Tibial nerve (tissue), 4 donors: ENCODE measurements at regions not wholly inside any gene's neighbourhood (a gene's known extent, or its start where the extent isn't known, plus 50 kb on each side); places are given as distances from the start of the nearest gene placed in this dataset.

ENCODE experiments used
- EP300 ChIP-seq, 2 donors: sonication (generic); formaldehyde crosslinking; IDR thresholded peaks; one replicate each; pipeline ENCODE4 v1.6.1; 2017; ENCODE audit warnings: antibody characterized with exemption in 2 of 2, mild to moderate bottlenecking in 1 of 2
- POLR2A ChIP-seq, 2 donors: fragments of 450-650 bp; IDR thresholded peaks; one replicate each; pipeline ENCODE4 v1.6.1; 2017; ENCODE audit warnings: antibody characterized with exemption in 2 of 2, mild to moderate bottlenecking in 2 of 2, moderate library complexity in 2 of 2
- TF ChIP-seq, protein P1 (sequence below), 5 experiments: fragments of 200-600 bp in 3 of 5; fragments of 450-650 bp in 2 of 5; sonication (generic) in 3 of 5; IDR thresholded peaks; one replicate each; pipeline ENCODE4 v1.5.1; 2016 to 2019; ENCODE audit warnings: antibody characterized with exemption in 5 of 5, mild to moderate bottlenecking in 3 of 5, moderate library complexity in 2 of 5

- TF ChIP-seq, protein P1, sequence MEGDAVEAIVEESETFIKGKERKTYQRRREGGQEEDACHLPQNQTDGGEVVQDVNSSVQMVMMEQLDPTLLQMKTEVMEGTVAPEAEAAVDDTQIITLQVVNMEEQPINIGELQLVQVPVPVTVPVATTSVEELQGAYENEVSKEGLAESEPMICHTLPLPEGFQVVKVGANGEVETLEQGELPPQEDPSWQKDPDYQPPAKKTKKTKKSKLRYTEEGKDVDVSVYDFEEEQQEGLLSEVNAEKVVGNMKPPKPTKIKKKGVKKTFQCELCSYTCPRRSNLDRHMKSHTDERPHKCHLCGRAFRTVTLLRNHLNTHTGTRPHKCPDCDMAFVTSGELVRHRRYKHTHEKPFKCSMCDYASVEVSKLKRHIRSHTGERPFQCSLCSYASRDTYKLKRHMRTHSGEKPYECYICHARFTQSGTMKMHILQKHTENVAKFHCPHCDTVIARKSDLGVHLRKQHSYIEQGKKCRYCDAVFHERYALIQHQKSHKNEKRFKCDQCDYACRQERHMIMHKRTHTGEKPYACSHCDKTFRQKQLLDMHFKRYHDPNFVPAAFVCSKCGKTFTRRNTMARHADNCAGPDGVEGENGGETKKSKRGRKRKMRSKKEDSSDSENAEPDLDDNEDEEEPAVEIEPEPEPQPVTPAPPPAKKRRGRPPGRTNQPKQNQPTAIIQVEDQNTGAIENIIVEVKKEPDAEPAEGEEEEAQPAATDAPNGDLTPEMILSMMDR (IDR thresholded peaks at IDR 0.05) = no peak
- no peak for TF ChIP-seq EP300 (IDR thresholded peaks at IDR 0.05)
- no peak for TF ChIP-seq POLR2A (IDR thresholded peaks at IDR 0.05)
Observed at GRCh38 chr3:82494977-82495489, 733.6 kb upstream of the GBE1 start.
